Hepatocyte (in vitro differentiated cells): ENCODE measurements at regions not wholly inside any gene's neighbourhood (a gene's known extent, or its start where the extent isn't known, plus 50 kb on each side); places are given as distances from the start of the nearest gene placed in this dataset.

Experiments used
- DNase-seq: peaks from one replicate; pipeline ENCODE4 v3.0.0-alpha.2; 2016; ENCODE audit warnings: low spot score
- H2AFZ ChIP-seq: fragments of 200-600 bp; sonication (generic); 2 replicates; pipeline ENCODE4 v1.6.0; 2016; ENCODE audit warnings: antibody characterized with exemption, mild to moderate bottlenecking
- H3K27ac ChIP-seq: fragments of 200-600 bp; sonication (generic); 2 replicates; pipeline ENCODE4 v1.5.1; 2016; ENCODE audit warnings: mild to moderate bottlenecking
- H3K27me3 ChIP-seq: fragments of 200-600 bp; sonication (generic); 2 replicates; pipeline ENCODE4 v1.6.1; 2016
- H3K36me3 ChIP-seq: fragments of 200-600 bp; sonication (generic); replicated peaks from 2 replicates; pipeline ENCODE4 v1.5.1; 2016; ENCODE audit warnings: low read depth; ENCODE audit not compliant: insufficient read depth
- H3K4me1 ChIP-seq: fragments of 200-600 bp; sonication (generic); 2 replicates; pipeline ENCODE4 v1.5.1; 2016; ENCODE audit warnings: mild to moderate bottlenecking, moderate library complexity; ENCODE audit not compliant: insufficient read depth
- H3K4me2 ChIP-seq: fragments of 200-600 bp; sonication (generic); 2 replicates; pipeline ENCODE4 v1.6.0; 2016
- H3K4me3 ChIP-seq: fragments of 200-600 bp; sonication (generic); 2 replicates; pipeline ENCODE4 v1.5.1; 2016; ENCODE audit warnings: mild to moderate bottlenecking
- H3K79me2 ChIP-seq: fragments of 200-600 bp; sonication (generic); 2 replicates; pipeline ENCODE4 v1.6.0; 2017; ENCODE audit warnings: mild to moderate bottlenecking
- H3K9me2 ChIP-seq: fragments of 200-600 bp; sonication (generic); replicated peaks from 2 replicates; pipeline ENCODE4 v1.6.0; 2017; ENCODE audit warnings: mild to moderate bottlenecking; ENCODE audit not compliant: insufficient read depth
- H3K9me3 ChIP-seq: fragments of 200-600 bp; sonication (generic); 2 replicates; pipeline ENCODE4 v1.5.1; 2016; ENCODE audit warnings: low read depth, mild to moderate bottlenecking
- H4K20me1 ChIP-seq: fragments of 200-600 bp; sonication (generic); 2 replicates; pipeline ENCODE4 v1.6.0; 2016; ENCODE audit warnings: mild to moderate bottlenecking; ENCODE audit not compliant: insufficient read depth, poor library complexity, severe bottlenecking
- CTCF ChIP-seq: fragments of 200-600 bp; sonication (generic); IDR thresholded peaks from 2 replicates; pipeline ENCODE4 v1.5.1; 2016; ENCODE audit warnings: antibody characterized with exemption, mild to moderate bottlenecking; ENCODE audit not compliant: poor library complexity
- EZH2 ChIP-seq: fragments of 200-600 bp; sonication (generic); IDR thresholded peaks from 2 replicates; pipeline ENCODE4 v1.6.1; 2016; ENCODE audit warnings: antibody characterized with exemption, mild to moderate bottlenecking, borderline replicate concordance
- EZH2phosphoT487 ChIP-seq: fragments of 200-600 bp; sonication (generic); IDR thresholded peaks from one replicate; pipeline ENCODE4 v1.6.1; 2018; ENCODE audit warnings: antibody characterized with exemption, mild to moderate bottlenecking, low read depth, moderate library complexity; ENCODE audit not compliant: unreplicated experiment, severe bottlenecking
- WGBS: methylation state at CpG from one replicate; pipeline ENCODE4 v1.1.6; 2016; ENCODE audit warnings: low lambda C conversion rate; ENCODE audit errors: missing lambda C conversion rate; 5-methylcytosine and 5-hydroxymethylcytosine counted together

- H3K4me2 ChIP-seq, result no peak overlapping the region
- H3K4me3 ChIP-seq, result no peak overlapping the region
- DNase-seq, result no peak
- H3K27me3 ChIP-seq, result no peaks in the 10 kb centered on the region
- no peak for TF ChIP-seq EZH2phosphoT487
- no peak for TF ChIP-seq EZH2
- no peak for TF ChIP-seq CTCF
- H2AFZ ChIP-seq, result no peak overlapping the region
- H3K9me2 ChIP-seq, result no peaks in the 10 kb centered on the region
- no peak overlapping the region for H3K27ac ChIP-seq
- 82% methylated on average over 4 of the region's 4 CpGs for WGBS
- H4K20me1 ChIP-seq, result no peaks in the 10 kb centered on the region
- H3K36me3 ChIP-seq, result no peaks in the 10 kb centered on the region
- H3K79me2 ChIP-seq, result no peaks in the 10 kb centered on the region
- H3K9me3 ChIP-seq, result no peaks in the 10 kb centered on the region
- H3K4me1 ChIP-seq, result no peaks in the 10 kb centered on the region
Observed at GRCh38 chr14:29489911-29490425, 437.7 kb downstream of the PRKD1 start.

- Histone ChIP-seq H3K36me3 (no peaks in the 10 kb centered on the region), H3K79me2 (no peaks in the 10 kb centered on the region), H3K9me3 (no peaks in the 10 kb centered on the region), H3K4me3 (no peak overlapping the region), H3K9me2 (no peaks in the 10 kb centered on the region), H3K27ac (no peak overlapping the region), H3K4me1 (no peaks in the 10 kb centered on the region), H3K4me2 (no peak overlapping the region), H2AFZ (no peak overlapping the region), H3K27me3 (no peaks in the 10 kb centered on the region), H4K20me1 (no peaks in the 10 kb centered on the region)
- DNase-seq, result no peak
- WGBS, result 82% methylated on average over 4 of the region's 4 CpGs
- no peak for TF ChIP-seq CTCF
- TF ChIP-seq EZH2, result no peak
- TF ChIP-seq EZH2phosphoT487, result no peak
Observed at GRCh38 chr14:29493849-29494248, 433.8 kb downstream of the PRKD1 start.

DNA sequence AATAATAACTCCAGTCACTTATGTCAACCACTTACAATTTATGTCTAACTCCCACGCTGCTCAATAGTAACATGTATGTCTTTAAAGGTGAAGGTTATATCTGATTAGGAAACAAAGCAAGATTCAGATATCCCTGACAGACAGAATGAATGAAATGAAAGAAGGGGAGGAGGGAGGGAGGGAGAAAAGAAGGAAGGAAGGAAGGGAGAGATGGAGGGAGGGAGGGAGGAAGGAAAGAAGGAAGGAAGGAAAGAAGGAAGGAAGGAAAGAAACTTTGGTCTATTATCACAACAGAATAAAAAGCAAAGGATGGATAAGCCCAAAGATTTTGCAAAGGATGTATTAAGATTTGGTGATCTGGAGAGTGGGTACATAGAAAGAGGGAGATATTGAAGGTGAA lies 433.3 kb downstream of the PRKD1 start:
- Histone ChIP-seq H3K27me3 (no peaks in the 10 kb centered on the region), H3K79me2 (no peaks in the 10 kb centered on the region), H3K36me3 (no peaks in the 10 kb centered on the region), H3K9me3 (no peaks in the 10 kb centered on the region), H3K27ac (no peak overlapping the region), H3K9me2 (no peaks in the 10 kb centered on the region), H3K4me3 (no peak overlapping the region), H3K4me1 (no peaks in the 10 kb centered on the region), H4K20me1 (no peaks in the 10 kb centered on the region), H3K4me2 (no peak overlapping the region), H2AFZ (no peak overlapping the region)
- TF ChIP-seq EZH2, result no peak
- TF ChIP-seq EZH2phosphoT487, result no peak
- no peak for TF ChIP-seq CTCF
- DNase-seq, result no peak
- 56% methylated on average over 1 of the region's 1 CpG for WGBS

DNA sequence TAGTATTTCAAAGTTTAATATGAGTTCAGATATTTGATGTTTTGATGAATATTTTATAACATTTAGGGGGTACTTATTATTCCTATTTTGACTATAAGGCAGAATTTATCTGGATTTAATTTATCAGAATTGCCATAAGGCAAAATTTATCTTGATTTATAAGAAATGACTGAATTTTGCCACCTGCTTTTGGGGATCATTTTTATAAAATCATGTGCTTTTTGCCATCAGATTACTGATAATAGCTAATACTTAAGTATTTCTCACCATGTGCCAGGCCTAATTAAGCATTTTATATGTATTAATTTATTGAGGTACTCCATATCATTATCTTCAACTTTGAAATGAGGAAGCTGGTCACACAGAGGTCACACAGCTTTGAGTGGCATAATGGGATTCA lies 423.7 kb downstream of the PRKD1 start:
- Histone ChIP-seq H3K4me1 (no peaks in the 10 kb centered on the region), H3K27ac (no peak overlapping the region)
- TF ChIP-seq EZH2phosphoT487 (no peak), CTCF (no peak), EZH2 (no peak)

More for the DNA sequence above, 423.7 kb downstream of the PRKD1 start:
- no peak for DNase-seq
- Histone ChIP-seq H3K79me2 (no peaks in the 10 kb centered on the region), H3K36me3 (no peaks in the 10 kb centered on the region), H2AFZ (no peak overlapping the region), H3K9me3 (no peaks in the 10 kb centered on the region), H3K4me2 (no peak overlapping the region), H3K9me2 (no peaks in the 10 kb centered on the region), H4K20me1 (no peaks in the 10 kb centered on the region), H3K4me3 (no peak overlapping the region), H3K27me3 (no peaks in the 10 kb centered on the region)
